ENCODE measurements at regions not wholly inside any gene's neighbourhood (a gene's known extent, or its start where the extent isn't known, plus 50 kb on each side); places are given as distances from the start of the nearest gene placed in this dataset.

- TF ChIP-seq ZNF462 (CRISPR knock-in tag; IDR thresholded peaks at IDR 0.05) (no peak), JUNB (IDR thresholded peaks at IDR 0.05; ENCODE audit: unreplicated experiment) (no peak), EZH2phosphoT487 (IDR thresholded peaks at IDR 0.05; ENCODE audit: unreplicated experiment) (no peak)
Observed at GRCh38 chr11:15342163-15342562, 227.4 kb downstream of the INSC start (continued).

GRCh38 chr11:15346907-15347306 is 232.2 kb downstream of the INSC start:
- ATAC-seq (no peak), DNase-seq (ENCODE audit: low spot score) (no peak)
- H3K36me3 ChIP-seq (ENCODE audit: insufficient read depth): no peaks in the 10 kb centered on the region
- H3K9me2 ChIP-seq (ENCODE audit: insufficient read depth): 0 out of 2 replicates have a peak, but pooled peaks cover 5% of the 10 kb centered on the region
- Mint-ChIP-seq H3K27me3 (ENCODE audit: insufficient read depth, low read depth, poor library complexity) (no peaks in the 10 kb centered on the region), H3K27ac (no peak overlapping the region), H3K36me3 (ENCODE audit: low read depth) (no peaks in the 10 kb centered on the region), H3K4me3 (no peak overlapping the region), H3K9me3 (no peaks in the 10 kb centered on the region), H3K4me1 (peaks cover 6% of the 10 kb centered on the region)
- no peaks in the 10 kb centered on the region for H3K4me1 ChIP-seq (ENCODE audit: insufficient read depth)
- no peak overlapping the region for H3K27ac ChIP-seq (ENCODE audit: low read depth)
- no peak overlapping the region for H2AFZ ChIP-seq
- no peak for TF ChIP-seq POLR2AphosphoS5 (IDR thresholded peaks at IDR 0.05; ENCODE audit: low read depth)
- TF ChIP-seq ZNF462 (CRISPR knock-in tag; IDR thresholded peaks at IDR 0.05): no peak
- TF ChIP-seq ZNF114 (CRISPR knock-in tag; IDR thresholded peaks at IDR 0.05): no peak
- no peaks in the 10 kb centered on the region for H3K79me2 ChIP-seq (replicated peaks; ENCODE audit: insufficient read depth)
- H4K20me1 ChIP-seq (replicated peaks; ENCODE audit: insufficient read depth): no peaks in the 10 kb centered on the region
- no peak overlapping the region for H3K4me3 ChIP-seq
- H3K27me3 ChIP-seq (ENCODE audit: insufficient read depth): no peaks in the 10 kb centered on the region
- H3K4me2 ChIP-seq: no peak overlapping the region
- H3F3A ChIP-seq (replicated peaks; ENCODE audit: low read depth): no peaks in the 10 kb centered on the region
